GM23338 (cell line): ENCODE measurements at regions not wholly inside any gene's neighbourhood (a gene's known extent, or its start where the extent isn't known, plus 50 kb on each side); places are given as distances from the start of the nearest gene placed in this dataset.

Experiments
- CREB1 ChIP-seq: fragments of 250-450 bp; sonication (Bioruptor Pico); IDR thresholded peaks from 2 replicates; pipeline ENCODE4 v1.5.0; 2020; ENCODE audit warnings: low read depth, mild to moderate bottlenecking, moderate library complexity
- ETS1 ChIP-seq: IDR thresholded peaks from 2 replicates; pipeline ENCODE4 v1.6.1; 2016; ENCODE audit warnings: antibody characterized with exemption
- EZH2 ChIP-seq: fragments of 200-600 bp; sonication (generic); IDR thresholded peaks from one replicate; pipeline ENCODE4 v1.8.0; 2017; ENCODE audit warnings: antibody characterized with exemption, mild to moderate bottlenecking, low read depth; ENCODE audit not compliant: unreplicated experiment
- POLR2AphosphoS5 ChIP-seq: IDR thresholded peaks from 2 replicates; pipeline ENCODE4 v1.6.1; 2016; ENCODE audit warnings: antibody characterized with exemption, low read depth
- TF ChIP-seq, protein P1 (sequence below), 2 experiments: fragments of 200-600 bp in 1 of 2; sonication (generic) in 1 of 2; conservative IDR thresholded peaks; 2 replicates each; pipeline versions ENCODE4 v1.5.1 to v1.6.1; 2016 to 2017; ENCODE audit warnings: antibody characterized with exemption in 2 of 2, low read depth in 2 of 2, mild to moderate bottlenecking in 2 of 2, moderate library complexity in 1 of 2
- TF ChIP-seq, protein P2 (sequence below): IDR thresholded peaks from one replicate; pipeline ENCODE4 v1.6.1; 2018; ENCODE audit warnings: antibody characterized with exemption; ENCODE audit not compliant: unreplicated experiment

- TF ChIP-seq, protein P1, sequence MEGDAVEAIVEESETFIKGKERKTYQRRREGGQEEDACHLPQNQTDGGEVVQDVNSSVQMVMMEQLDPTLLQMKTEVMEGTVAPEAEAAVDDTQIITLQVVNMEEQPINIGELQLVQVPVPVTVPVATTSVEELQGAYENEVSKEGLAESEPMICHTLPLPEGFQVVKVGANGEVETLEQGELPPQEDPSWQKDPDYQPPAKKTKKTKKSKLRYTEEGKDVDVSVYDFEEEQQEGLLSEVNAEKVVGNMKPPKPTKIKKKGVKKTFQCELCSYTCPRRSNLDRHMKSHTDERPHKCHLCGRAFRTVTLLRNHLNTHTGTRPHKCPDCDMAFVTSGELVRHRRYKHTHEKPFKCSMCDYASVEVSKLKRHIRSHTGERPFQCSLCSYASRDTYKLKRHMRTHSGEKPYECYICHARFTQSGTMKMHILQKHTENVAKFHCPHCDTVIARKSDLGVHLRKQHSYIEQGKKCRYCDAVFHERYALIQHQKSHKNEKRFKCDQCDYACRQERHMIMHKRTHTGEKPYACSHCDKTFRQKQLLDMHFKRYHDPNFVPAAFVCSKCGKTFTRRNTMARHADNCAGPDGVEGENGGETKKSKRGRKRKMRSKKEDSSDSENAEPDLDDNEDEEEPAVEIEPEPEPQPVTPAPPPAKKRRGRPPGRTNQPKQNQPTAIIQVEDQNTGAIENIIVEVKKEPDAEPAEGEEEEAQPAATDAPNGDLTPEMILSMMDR (conservative IDR thresholded peaks at IDR 0.05; ENCODE audit: low read depth in 2 of 2) = no peak
- TF ChIP-seq ETS1 (no peak), CREB1 (CRISPR knock-in tag) (no peak), POLR2AphosphoS5 (no peak), EZH2 (no peak)
- TF ChIP-seq, protein P2, sequence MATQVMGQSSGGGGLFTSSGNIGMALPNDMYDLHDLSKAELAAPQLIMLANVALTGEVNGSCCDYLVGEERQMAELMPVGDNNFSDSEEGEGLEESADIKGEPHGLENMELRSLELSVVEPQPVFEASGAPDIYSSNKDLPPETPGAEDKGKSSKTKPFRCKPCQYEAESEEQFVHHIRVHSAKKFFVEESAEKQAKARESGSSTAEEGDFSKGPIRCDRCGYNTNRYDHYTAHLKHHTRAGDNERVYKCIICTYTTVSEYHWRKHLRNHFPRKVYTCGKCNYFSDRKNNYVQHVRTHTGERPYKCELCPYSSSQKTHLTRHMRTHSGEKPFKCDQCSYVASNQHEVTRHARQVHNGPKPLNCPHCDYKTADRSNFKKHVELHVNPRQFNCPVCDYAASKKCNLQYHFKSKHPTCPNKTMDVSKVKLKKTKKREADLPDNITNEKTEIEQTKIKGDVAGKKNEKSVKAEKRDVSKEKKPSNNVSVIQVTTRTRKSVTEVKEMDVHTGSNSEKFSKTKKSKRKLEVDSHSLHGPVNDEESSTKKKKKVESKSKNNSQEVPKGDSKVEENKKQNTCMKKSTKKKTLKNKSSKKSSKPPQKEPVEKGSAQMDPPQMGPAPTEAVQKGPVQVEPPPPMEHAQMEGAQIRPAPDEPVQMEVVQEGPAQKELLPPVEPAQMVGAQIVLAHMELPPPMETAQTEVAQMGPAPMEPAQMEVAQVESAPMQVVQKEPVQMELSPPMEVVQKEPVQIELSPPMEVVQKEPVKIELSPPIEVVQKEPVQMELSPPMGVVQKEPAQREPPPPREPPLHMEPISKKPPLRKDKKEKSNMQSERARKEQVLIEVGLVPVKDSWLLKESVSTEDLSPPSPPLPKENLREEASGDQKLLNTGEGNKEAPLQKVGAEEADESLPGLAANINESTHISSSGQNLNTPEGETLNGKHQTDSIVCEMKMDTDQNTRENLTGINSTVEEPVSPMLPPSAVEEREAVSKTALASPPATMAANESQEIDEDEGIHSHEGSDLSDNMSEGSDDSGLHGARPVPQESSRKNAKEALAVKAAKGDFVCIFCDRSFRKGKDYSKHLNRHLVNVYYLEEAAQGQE = no peak
Measured at GRCh38 chr14:100394886-100395672, 71.9 kb downstream of the SLC25A47 start.
